ENCODE measurements at regions not wholly inside any gene's neighbourhood (a gene's known extent, or its start where the extent isn't known, plus 50 kb on each side); places are given as distances from the start of the nearest gene placed in this dataset.

- no peak overlapping the region for H3K4me3 ChIP-seq (ENCODE audit: control insufficient read depth, low read depth, low read length)
- TF ChIP-seq CTCF (conservative IDR thresholded peaks at IDR 0.05; ENCODE audit: control insufficient read depth, insufficient read depth, low read depth, low read length): no peak
- DNase-seq (ENCODE audit: low read depth): no peak
Observed at GRCh38 chr9:10999646-11000045, 386.8 kb upstream of the PTPRD start.

- DNase-seq (ENCODE audit: low read depth): no peak
- H3K4me3 ChIP-seq (ENCODE audit: control insufficient read depth, low read depth, low read length): no peak overlapping the region
- TF ChIP-seq CTCF (conservative IDR thresholded peaks at IDR 0.05; ENCODE audit: control insufficient read depth, insufficient read depth, low read depth, low read length): no peak
Observed at GRCh38 chr9:11001546-11001945, 388.7 kb upstream of the PTPRD start.

- H3K4me3 ChIP-seq (ENCODE audit: control insufficient read depth, low read depth, low read length): no peak overlapping the region
- TF ChIP-seq CTCF (conservative IDR thresholded peaks at IDR 0.05; ENCODE audit: control insufficient read depth, insufficient read depth, low read depth, low read length): no peak
- no peak for DNase-seq (ENCODE audit: low read depth)
Observed at GRCh38 chr9:11002705-11003104, 389.9 kb upstream of the PTPRD start.

- no peak overlapping the region for H3K4me3 ChIP-seq (ENCODE audit: control insufficient read depth, low read depth, low read length)
- TF ChIP-seq CTCF (conservative IDR thresholded peaks at IDR 0.05; ENCODE audit: control insufficient read depth, insufficient read depth, low read depth, low read length): no peak
- no peak for DNase-seq (ENCODE audit: low read depth)
Observed at GRCh38 chr9:11003836-11004235, 391.0 kb upstream of the PTPRD start.

- no peak for TF ChIP-seq CTCF (conservative IDR thresholded peaks at IDR 0.05; ENCODE audit: control insufficient read depth, insufficient read depth, low read depth, low read length)
- no peak for DNase-seq (ENCODE audit: low read depth)
- H3K4me3 ChIP-seq (ENCODE audit: control insufficient read depth, low read depth, low read length): no peak overlapping the region
Observed at GRCh38 chr9:11011696-11012095, 398.9 kb upstream of the PTPRD start.

- no peak for TF ChIP-seq CTCF (conservative IDR thresholded peaks at IDR 0.05; ENCODE audit: control insufficient read depth, insufficient read depth, low read depth, low read length)
- DNase-seq (ENCODE audit: low read depth): no peak
- no peak overlapping the region for H3K4me3 ChIP-seq (ENCODE audit: control insufficient read depth, low read depth, low read length)
Observed at GRCh38 chr9:11016081-11016480, 403.3 kb upstream of the PTPRD start.

- no peak for TF ChIP-seq CTCF (conservative IDR thresholded peaks at IDR 0.05; ENCODE audit: control insufficient read depth, insufficient read depth, low read depth, low read length)
- H3K4me3 ChIP-seq (ENCODE audit: control insufficient read depth, low read depth, low read length): no peak overlapping the region
- no peak for DNase-seq (ENCODE audit: low read depth)
Observed at GRCh38 chr9:11023201-11023600, 410.4 kb upstream of the PTPRD start.
